ENCODE measurements at regions not wholly inside any gene's neighbourhood (a gene's known extent, or its start where the extent isn't known, plus 50 kb on each side); places are given as distances from the start of the nearest gene placed in this dataset.

- no peak for DNase-seq (ENCODE audit: low spot score)
Measured at GRCh38 chr2:121074293-121074932, 210.6 kb downstream of the TFCP2L1 start.

GRCh38 chr2:121075006-121075551, 209.9 kb downstream of the TFCP2L1 start:
- DNase-seq (ENCODE audit: low spot score) = peak; percentile 84

- DNase-seq (ENCODE audit: low spot score) = no peak
Measured at GRCh38 chr2:121075641-121076497, 209.1 kb downstream of the TFCP2L1 start.

- no peak for DNase-seq (ENCODE audit: low spot score)
Measured at GRCh38 chr2:121076498-121076820, 208.5 kb downstream of the TFCP2L1 start.

- DNase-seq (ENCODE audit: low spot score) = peak; percentile 76
Measured at GRCh38 chr2:121076885-121077549, 208.0 kb downstream of the TFCP2L1 start.

GRCh38 chr2:121078899-121079298, 206.1 kb downstream of the TFCP2L1 start:
- DNase-seq (ENCODE audit: low spot score) = no peak

GRCh38 chr2:121080013-121080772, 204.8 kb downstream of the TFCP2L1 start:
- DNase-seq (ENCODE audit: low spot score) = peak; percentile 78

GRCh38 chr2:121081701-121082100, 203.3 kb downstream of the TFCP2L1 start:
- no peak for DNase-seq (ENCODE audit: low spot score)

GRCh38 chr2:121082191-121082590, 202.8 kb downstream of the TFCP2L1 start:
- DNase-seq (ENCODE audit: low spot score) = no peak

GRCh38 chr2:121084130-121084680, 200.8 kb downstream of the TFCP2L1 start:
- DNase-seq (ENCODE audit: low spot score) = no peak

- DNase-seq (ENCODE audit: low spot score) = no peak
Measured at GRCh38 chr2:121085801-121086200, 199.2 kb downstream of the TFCP2L1 start.

GRCh38 chr2:121086450-121086849, 198.6 kb downstream of the TFCP2L1 start:
- DNase-seq (ENCODE audit: low spot score) = no peak

- DNase-seq (ENCODE audit: low spot score) = no peak
Measured at GRCh38 chr2:121087117-121087516, 197.9 kb downstream of the TFCP2L1 start.

- peak; percentile 42 for DNase-seq (ENCODE audit: low spot score)
Measured at GRCh38 chr2:121088251-121089165, 196.5 kb downstream of the TFCP2L1 start.

- no peak for DNase-seq (ENCODE audit: low spot score)
Measured at GRCh38 chr2:121089166-121089510, 195.9 kb downstream of the TFCP2L1 start.

- no peak for DNase-seq (ENCODE audit: low spot score)
Measured at GRCh38 chr2:121090088-121090715, 194.8 kb downstream of the TFCP2L1 start.

- no peak for DNase-seq (ENCODE audit: low spot score)
Measured at GRCh38 chr2:121092095-121092494, 192.9 kb downstream of the TFCP2L1 start.

GRCh38 chr2:121093692-121094091, 191.3 kb downstream of the TFCP2L1 start:
- no peak for DNase-seq (ENCODE audit: low spot score)

- DNase-seq (ENCODE audit: low spot score) = peak; percentile 60
Measured at GRCh38 chr2:121094101-121094500, 190.9 kb downstream of the TFCP2L1 start.

GRCh38 chr2:121094845-121095244, 190.2 kb downstream of the TFCP2L1 start:
- no peak for DNase-seq (ENCODE audit: low spot score)
